GM12878 (cell line): ENCODE measurements at regions not wholly inside any gene's neighbourhood (a gene's known extent, or its start where the extent isn't known, plus 50 kb on each side); places are given as distances from the start of the nearest gene placed in this dataset.

ENCODE experiments used
- ATAC-seq: fragments of 200-7000 bp; cut with Tn5 transposase; 3 replicates; pipeline ENCODE4 v1.9.1; 2020; ENCODE audit warnings: mild to moderate bottlenecking, moderate library complexity
- BruUV-seq: library from RNA; stranded (reverse); fragments of 400-500 nt; replicated peaks from 2 replicates; lab custom pipeline; 2021; lab: Mats Ljungman, UMichigan
- CTCF ChIA-PET: fragments of 300-600 bp; sonication (Branson Sonifier 250); formaldehyde crosslinking; extraction: SDS; loops from one replicate; lab custom pipeline; 2021; ENCODE audit warnings: inconsistent platforms; lab: Yijun Ruan, JAX
- POLR2A ChIA-PET: fragments of 350-600 bp; formaldehyde crosslinking; extraction: SDS; loops from one replicate; lab custom pipeline; 2021; ENCODE audit warnings: inconsistent platforms; lab: Charles Lee
- RAD21 ChIA-PET: fragments of 300-600 bp; sonication (Branson Sonifier 250); formaldehyde crosslinking; loops from one replicate; lab custom pipeline; 2023; ENCODE audit warnings: antibody characterized with exemption; ENCODE audit not compliant: unreplicated experiment; lab: Charles Lee
- SMC1A ChIA-PET: fragments of 300-600 bp; sonication (Branson Sonifier 250); formaldehyde crosslinking; loops from one replicate; lab custom pipeline; 2023; ENCODE audit not compliant: unreplicated experiment, uncharacterized antibody; lab: Charles Lee
- DNase-seq: peaks from one replicate; pipeline ENCODE4 v3.0.0-alpha.2; 2011; ENCODE audit warnings: low read depth, low spot score
- FAIRE-seq: peaks from 3 replicates; lab custom pipeline; 2011; peaks lifted over from hg19 to GRCh38; lab: Jason Lieb, UNC
- H2AFZ ChIP-seq: 2 replicates; pipeline ENCODE4 v1.6.0; 2011; ENCODE audit warnings: low read depth, low read length, control low read depth; ENCODE audit not compliant: control insufficient read depth
- H3K27ac ChIP-seq: 2 replicates; pipeline ENCODE4 v1.5.1; 2011; ENCODE audit warnings: control low read depth; ENCODE audit not compliant: control insufficient read depth, insufficient read depth
- H3K27me3 ChIP-seq, 2 experiments: replicated peaks in 1 of 2; 2 replicates each; pipeline versions ENCODE4 v1.6.0 to v1.6.1; 2011; ENCODE audit warnings: low read length in 1 of 2; ENCODE audit not compliant: control insufficient read depth in 2 of 2, insufficient read depth in 2 of 2
- H3K36me3 ChIP-seq, 2 experiments: 2 replicates each; pipeline ENCODE4 v1.5.1; 2011; ENCODE audit warnings: low read length in 1 of 2; ENCODE audit not compliant: control insufficient read depth in 2 of 2, insufficient read depth in 2 of 2
- H3K4me1 ChIP-seq: 2 replicates; pipeline ENCODE4 v1.6.1; 2011; ENCODE audit warnings: mild to moderate bottlenecking, low read length, moderate library complexity, mixed read lengths; ENCODE audit not compliant: control insufficient read depth, insufficient read depth
- H3K4me2 ChIP-seq: 2 replicates; pipeline ENCODE4 v1.6.0; 2011; ENCODE audit warnings: control low read depth; ENCODE audit not compliant: control insufficient read depth, insufficient read depth
- H3K4me3 ChIP-seq: fragments of 200-600 bp; sonication (generic); 2 replicates; pipeline ENCODE4 v1.5.1; 2016
- H3K79me2 ChIP-seq: 2 replicates; pipeline ENCODE4 v1.6.0; 2011; ENCODE audit warnings: low read length; ENCODE audit not compliant: control insufficient read depth, insufficient read depth
- H3K9ac ChIP-seq: 2 replicates; pipeline ENCODE4 v1.8.0; 2011; ENCODE audit warnings: low read length, control low read depth, mixed read lengths; ENCODE audit not compliant: control insufficient read depth, insufficient read depth
- H3K9me3 ChIP-seq: replicated peaks from 3 replicates; pipeline ENCODE4 v1.5.1; 2011; ENCODE audit warnings: mild to moderate bottlenecking, low read length; ENCODE audit not compliant: control insufficient read depth, insufficient read depth
- H4K20me1 ChIP-seq: 2 replicates; pipeline ENCODE4 v1.6.0; 2011; ENCODE audit not compliant: control insufficient read depth, insufficient read depth
- BMI1 ChIP-seq: fragments of 450-650 bp; IDR thresholded peaks from 2 replicates; pipeline ENCODE4 v1.6.1; 2016; ENCODE audit warnings: mild to moderate bottlenecking, moderate library complexity, borderline replicate concordance
- HCFC1 ChIP-seq: fragments of 150-350 bp; IDR thresholded peaks from 2 replicates; pipeline ENCODE4 v1.6.1; 2014; ENCODE audit warnings: low read length
- KDM1A ChIP-seq: fragments of 200-600 bp; sonication (generic); IDR thresholded peaks from 2 replicates; pipeline ENCODE4 v1.6.1; 2016; ENCODE audit warnings: borderline replicate concordance
- SUZ12 ChIP-seq: fragments of 200-600 bp; sonication (generic); IDR thresholded peaks from one replicate; pipeline ENCODE4 v1.6.1; 2018; ENCODE audit warnings: antibody characterized with exemption, mild to moderate bottlenecking; ENCODE audit not compliant: unreplicated experiment
- TAF1 ChIP-seq: IDR thresholded peaks from 2 replicates; pipeline ENCODE4 v1.6.1; 2011; ENCODE audit warnings: mild to moderate bottlenecking, low read depth, low read length, borderline replicate concordance
- YBX1 ChIP-seq: fragments of 450-650 bp; IDR thresholded peaks from 2 replicates; pipeline ENCODE4 v1.6.1; 2016; ENCODE audit warnings: antibody characterized with exemption
- YY1 ChIP-seq: IDR thresholded peaks from 2 replicates; pipeline ENCODE4 v1.6.1; 2011; ENCODE audit warnings: low read depth, mild to moderate bottlenecking, low read length
- ZNF622 ChIP-seq: fragments of 450-650 bp; IDR thresholded peaks from 2 replicates; pipeline ENCODE4 v1.6.1; 2017; ENCODE audit warnings: mild to moderate bottlenecking, inconsistent platforms
- WGBS: methylation state at CpG from one replicate; pipeline ENCODE4 v1.1.6; 2016; ENCODE audit warnings: low lambda C conversion rate; ENCODE audit not compliant: insufficient replicate concordance, insufficient coverage; ENCODE audit errors: missing lambda C conversion rate; 5-methylcytosine and 5-hydroxymethylcytosine counted together
- in situ Hi-C: fragments of 300-500 bp; cut with MboI; formaldehyde crosslinking; loops from 9 replicates; pipeline ENCODE4 v1.14.3; 2018; ENCODE audit warnings: mixed read lengths
- intact Hi-C: fragments of 100-400 bp; cut with micrococcal nuclease; formaldehyde crosslinking; loops from one replicate; pipeline ENCODE4 v1.14.2; 2022; ENCODE audit not compliant: unreplicated experiment
- TF ChIP-seq, protein P1 (sequence below): fragments of 450-650 bp; IDR thresholded peaks from 2 replicates; pipeline ENCODE4 v1.6.1; 2017; ENCODE audit warnings: mild to moderate bottlenecking, low read depth, inconsistent platforms; ENCODE audit not compliant: poor library complexity, severe bottlenecking
- TF ChIP-seq, protein P2 (sequence below): IDR thresholded peaks from 2 replicates; pipeline ENCODE4 v1.6.1; 2011; ENCODE audit warnings: borderline replicate concordance, low read depth, mild to moderate bottlenecking, moderate library complexity, low read length; ENCODE audit not compliant: insufficient read depth, poor library complexity, severe bottlenecking

DNA sequence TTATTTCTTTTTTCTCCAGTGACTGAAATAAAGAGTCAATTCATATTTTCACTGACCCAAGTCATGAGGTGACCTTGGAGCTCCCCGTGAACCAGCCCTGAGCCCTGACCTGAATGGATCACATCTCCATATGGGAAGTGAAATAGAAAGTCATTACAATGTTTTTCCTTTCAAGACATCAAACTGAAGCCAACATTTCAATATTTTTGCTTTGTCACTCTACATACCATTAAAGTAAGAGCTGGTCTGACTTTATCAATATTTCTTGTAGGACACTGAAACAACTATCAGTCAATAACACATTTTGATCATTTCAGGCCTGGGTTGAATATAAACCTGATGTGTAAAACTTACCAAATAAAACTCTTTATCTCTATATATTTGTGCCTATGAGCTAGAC is 249.8 kb upstream of the PHF14 start:
- no peaks in the 10 kb centered on the region for H3K36me3 ChIP-seq
- H3K79me2 ChIP-seq: no peaks in the 10 kb centered on the region
- SMC1A ChIA-PET: no interaction called here

More for the DNA sequence above, 249.8 kb upstream of the PHF14 start:
- in situ Hi-C loops: no loop called here
- ChIA-PET RAD21 (no interaction called here), POLR2A (no interaction called here), CTCF (no interaction called here)
- Histone ChIP-seq H3K9ac (no peak overlapping the region), H3K4me3 (no peak overlapping the region), H2AFZ (no peak overlapping the region), H3K4me1 (no peaks in the 10 kb centered on the region), H4K20me1 (no peaks in the 10 kb centered on the region), H3K27me3 (no peaks in the 10 kb centered on the region), H3K27ac (no peak overlapping the region), H3K9me3 (no peaks in the 10 kb centered on the region), H3K4me2 (no peak overlapping the region)
- TF ChIP-seq, protein P1, sequence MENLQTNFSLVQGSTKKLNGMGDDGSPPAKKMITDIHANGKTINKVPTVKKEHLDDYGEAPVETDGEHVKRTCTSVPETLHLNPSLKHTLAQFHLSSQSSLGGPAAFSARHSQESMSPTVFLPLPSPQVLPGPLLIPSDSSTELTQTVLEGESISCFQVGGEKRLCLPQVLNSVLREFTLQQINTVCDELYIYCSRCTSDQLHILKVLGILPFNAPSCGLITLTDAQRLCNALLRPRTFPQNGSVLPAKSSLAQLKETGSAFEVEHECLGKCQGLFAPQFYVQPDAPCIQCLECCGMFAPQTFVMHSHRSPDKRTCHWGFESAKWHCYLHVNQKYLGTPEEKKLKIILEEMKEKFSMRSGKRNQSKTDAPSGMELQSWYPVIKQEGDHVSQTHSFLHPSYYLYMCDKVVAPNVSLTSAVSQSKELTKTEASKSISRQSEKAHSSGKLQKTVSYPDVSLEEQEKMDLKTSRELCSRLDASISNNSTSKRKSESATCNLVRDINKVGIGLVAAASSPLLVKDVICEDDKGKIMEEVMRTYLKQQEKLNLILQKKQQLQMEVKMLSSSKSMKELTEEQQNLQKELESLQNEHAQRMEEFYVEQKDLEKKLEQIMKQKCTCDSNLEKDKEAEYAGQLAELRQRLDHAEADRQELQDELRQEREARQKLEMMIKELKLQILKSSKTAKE: no peak
- TF ChIP-seq HCFC1 (no peak), ZNF622 (no peak), SUZ12 (no peak), YBX1 (no peak), KDM1A (no peak), BMI1 (no peak), TAF1 (no peak), YY1 (no peak)
- TF ChIP-seq, protein P2, sequence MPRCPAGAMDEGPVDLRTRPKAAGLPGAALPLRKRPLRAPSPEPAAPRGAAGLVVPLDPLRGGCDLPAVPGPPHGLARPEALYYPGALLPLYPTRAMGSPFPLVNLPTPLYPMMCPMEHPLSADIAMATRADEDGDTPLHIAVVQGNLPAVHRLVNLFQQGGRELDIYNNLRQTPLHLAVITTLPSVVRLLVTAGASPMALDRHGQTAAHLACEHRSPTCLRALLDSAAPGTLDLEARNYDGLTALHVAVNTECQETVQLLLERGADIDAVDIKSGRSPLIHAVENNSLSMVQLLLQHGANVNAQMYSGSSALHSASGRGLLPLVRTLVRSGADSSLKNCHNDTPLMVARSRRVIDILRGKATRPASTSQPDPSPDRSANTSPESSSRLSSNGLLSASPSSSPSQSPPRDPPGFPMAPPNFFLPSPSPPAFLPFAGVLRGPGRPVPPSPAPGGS: no peak
- no peak for DNase-seq
- no peak for ATAC-seq
- WGBS: 44% methylated on average over 1 of the region's 1 CpG
- intact Hi-C loops: no loop called here
- no TSS peak for BruUV-seq
- no peak for FAIRE-seq
